CD4-positive, alpha-beta T cell treated with Interleukin-1 beta for 1 hour (primary cell): ENCODE measurements at regions not wholly inside any gene's neighbourhood (a gene's known extent, or its start where the extent isn't known, plus 50 kb on each side); places are given as distances from the start of the nearest gene placed in this dataset.
"Not testable (repeated sequence)": the region's sequence is repeated elsewhere in the genome, so short reads cannot be mapped to it uniquely, and the experiment has no call there.

Experiments
- DNase-seq, 2 donors: peaks; one replicate each; pipeline ENCODE4 v3.0.0-alpha.2; 2020 to 2022

DNA sequence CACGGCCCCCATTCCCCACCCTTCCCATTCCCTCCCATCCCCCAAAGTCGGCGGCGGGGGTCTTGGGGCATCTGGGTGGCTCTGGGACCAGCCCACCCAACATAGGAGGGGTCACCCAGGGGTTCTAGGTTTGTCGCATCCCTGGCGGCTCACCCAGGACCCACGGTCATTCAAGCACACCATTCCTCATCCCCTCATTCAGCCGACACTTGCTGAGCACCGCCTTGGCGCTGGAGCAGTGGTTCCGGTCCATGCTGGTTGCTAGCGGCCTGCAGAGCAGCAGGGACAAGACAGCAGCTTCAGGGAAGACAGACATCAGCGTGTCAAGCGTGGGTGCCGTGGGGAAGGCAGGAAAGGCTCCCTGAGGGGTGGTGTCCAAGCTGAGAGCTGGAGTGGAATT is 50.5 kb upstream of the OTOS start:
- no peak for DNase-seq

- no peak for DNase-seq
Observed at GRCh38 chr2:240192661-240193060, 52.2 kb upstream of the OTOS start.

DNA sequence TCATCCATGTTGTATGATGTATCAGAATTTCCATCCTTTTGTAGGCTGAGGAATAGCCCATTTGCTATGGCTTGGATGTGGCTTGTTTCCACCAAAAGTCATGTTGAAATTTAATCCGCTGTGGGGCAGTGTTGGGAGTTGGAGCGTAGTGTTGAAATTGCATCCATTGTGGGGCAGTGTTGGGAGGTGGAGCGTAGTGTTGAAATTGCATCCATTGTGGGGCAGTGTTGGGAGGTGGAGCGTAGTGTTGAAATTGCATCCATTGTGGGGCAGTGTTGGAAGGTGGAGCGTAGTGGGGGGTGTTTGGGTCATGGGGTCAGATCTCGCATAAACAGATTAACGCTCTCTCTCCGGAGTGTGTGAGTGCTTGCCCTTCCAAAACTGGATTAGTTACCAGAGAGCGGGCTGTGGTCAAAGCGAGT is 53.9 kb upstream of the OTOS start:
- not testable (repeated sequence) for DNase-seq

GRCh38 chr2:240195316-240195861 is 54.9 kb upstream of the OTOS start:
- no peak for DNase-seq

DNA sequence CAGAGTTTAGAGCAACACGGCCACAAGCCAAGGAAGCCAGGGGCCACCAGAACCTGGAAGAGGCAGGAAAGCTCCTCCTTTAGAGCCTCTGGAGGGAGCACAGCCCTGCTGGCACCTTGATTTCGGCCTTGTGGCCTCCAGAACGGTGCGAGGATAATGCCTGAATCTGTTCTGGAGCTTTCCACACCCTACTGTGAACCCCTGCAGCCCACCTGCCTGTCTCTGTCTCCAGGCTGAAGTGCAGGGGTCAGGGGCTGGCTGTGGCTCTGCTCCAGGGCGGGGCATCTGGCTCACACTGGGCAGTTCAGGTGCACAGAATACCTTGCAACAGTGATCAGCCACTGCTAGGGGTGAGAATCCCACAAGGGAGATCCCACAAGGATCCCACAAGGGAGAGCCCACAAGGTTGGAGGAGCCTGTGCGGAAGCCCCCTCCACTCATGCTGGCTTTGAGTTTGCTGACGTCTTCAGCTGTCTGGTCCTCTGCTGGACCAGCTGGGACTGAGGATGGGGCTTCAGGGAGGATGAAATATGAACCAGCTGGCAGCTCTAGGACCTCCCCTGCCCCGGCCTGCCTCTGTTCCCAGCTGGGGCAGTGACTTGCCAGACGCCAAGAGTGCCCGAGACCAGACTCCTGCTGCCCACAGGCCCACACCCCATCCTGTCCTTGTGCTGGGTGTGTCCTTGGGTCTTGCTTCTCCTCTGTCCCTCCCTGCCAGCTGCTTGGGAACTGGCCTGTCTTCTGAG is 56.4 kb upstream of the OTOS start:
- DNase-seq = no peak

DNA sequence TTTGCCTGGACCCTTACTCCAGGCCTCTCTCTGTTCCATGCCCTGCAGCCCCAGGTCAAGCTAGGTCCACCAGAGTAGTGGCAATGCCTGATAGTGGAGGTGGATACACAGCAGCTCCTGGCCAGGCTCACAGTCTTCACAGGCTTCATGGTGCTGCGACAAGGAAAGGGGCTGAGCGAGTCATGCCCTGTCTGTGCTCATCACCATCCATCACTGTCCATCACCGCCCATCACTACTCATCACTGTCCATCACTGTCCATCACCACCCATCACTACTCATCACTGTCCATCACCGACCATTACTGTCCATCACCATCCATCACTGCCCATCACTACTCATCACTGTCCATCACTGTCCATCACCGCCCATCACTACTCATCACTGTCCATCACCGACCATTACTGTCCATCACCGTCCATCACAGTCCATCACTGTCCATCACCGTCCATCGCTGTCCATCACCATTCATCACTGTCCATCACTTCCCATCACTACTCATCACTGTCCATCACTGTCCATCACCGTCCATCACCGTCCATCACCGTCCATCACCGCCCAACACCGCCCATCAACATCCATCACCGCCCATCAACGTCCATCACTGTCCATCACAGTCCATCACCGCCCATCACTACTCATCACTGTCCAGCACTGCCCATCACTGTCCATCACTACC is 57.1 kb upstream of the OTOS start:
- no peak for DNase-seq

GRCh38 chr2:240198226-240198625 is 57.8 kb upstream of the OTOS start:
- DNase-seq = no peak

DNA sequence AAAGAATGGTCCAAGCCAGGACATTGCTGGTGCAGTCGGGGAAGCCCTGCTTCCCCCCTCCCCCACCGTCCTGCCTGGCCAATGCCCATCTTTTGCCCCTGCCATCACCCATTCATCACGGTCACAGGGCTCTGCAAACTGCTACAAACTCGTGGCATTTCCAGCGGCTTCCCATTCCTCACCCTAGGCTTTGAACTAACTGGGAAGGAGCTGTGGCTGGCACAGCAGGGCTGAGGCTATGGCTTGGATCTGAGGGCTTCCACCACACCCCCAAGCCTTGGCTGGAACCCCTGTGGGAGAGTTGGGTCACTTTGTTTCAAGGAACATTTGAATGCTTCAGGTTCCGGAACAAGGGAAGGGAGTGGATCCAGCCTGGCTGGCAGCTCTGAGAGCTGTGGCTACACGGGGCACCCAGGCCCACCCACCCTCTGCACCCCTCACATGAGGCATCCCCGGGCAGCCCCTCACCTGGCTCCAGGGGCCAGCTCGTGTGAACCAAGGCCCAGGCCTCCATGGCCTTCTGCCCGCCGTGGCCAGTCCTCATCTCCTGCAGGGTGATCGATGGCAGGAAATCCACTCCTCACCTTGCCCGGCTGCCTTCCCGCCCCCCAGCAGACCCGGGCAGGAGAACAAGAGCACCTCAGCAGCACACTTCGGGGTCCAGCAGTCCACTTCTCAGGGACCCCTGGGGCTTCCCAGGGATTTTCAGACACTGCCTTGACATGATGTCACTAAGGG is 58.8 kb upstream of the OTOS start:
- DNase-seq = no peak

- no peak for DNase-seq
Observed at GRCh38 chr2:240200230-240201051, 60.0 kb upstream of the OTOS start.

DNA sequence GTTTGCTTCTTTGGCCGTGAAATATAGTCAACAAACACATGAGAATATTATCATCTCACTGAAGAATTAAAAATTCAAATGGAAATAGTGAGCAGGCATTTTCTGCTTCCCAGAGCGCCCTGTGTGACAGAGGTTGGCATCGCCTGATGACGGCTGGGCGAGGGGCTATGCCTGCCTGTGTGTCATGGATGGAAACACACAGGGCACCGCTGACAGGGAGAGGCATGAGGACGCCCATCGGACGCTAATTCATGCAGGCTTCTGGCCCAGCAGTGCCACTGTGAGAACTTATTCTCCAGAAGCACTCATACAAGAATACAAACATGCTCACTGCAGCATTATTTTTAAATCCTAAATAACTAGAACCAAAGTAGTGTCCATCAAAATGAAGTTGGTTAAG is 61.4 kb upstream of the OTOS start:
- no peak for DNase-seq

- no peak for DNase-seq
Observed at GRCh38 chr2:240202586-240202985, 62.1 kb upstream of the OTOS start.

DNA sequence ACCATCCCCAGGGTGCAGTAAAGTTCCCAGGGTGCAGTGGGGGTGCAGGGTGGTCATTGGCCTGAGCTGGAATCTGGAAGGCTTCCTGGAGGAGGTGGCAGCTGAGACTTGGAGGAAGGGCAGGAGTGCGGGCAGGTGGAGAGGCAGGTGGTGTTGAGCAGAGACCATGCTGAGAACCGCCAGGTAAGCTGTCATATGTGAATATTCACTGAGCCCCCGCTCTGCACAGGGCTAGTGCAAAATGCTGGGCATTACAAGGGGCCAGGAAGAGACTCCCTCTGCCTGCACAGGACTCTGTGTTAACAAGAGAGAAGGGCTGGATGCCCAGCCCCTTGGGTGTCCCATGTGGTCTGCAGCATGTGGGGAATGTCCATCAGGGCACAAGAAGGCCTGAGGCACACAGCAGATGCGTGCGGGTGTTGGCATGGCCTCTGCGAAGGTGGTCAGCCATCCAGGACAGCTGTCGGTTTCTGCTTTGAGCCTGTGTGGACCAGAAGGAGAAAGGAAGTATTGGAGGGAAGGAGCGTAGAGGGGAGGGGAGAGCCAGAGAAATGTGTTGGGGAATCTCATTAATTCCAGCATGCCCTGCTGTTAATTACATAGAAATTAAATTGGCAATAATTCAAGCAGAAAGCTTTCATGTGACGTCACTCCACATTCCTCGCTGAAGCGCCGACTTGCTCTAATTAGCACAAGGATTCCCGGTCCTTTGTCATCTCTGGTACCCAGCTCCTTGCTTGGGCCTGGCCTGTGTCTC is 62.8 kb upstream of the OTOS start:
- DNase-seq = no peak

- DNase-seq = no peak
Observed at GRCh38 chr2:240203788-240204270, 63.4 kb upstream of the OTOS start.

DNA sequence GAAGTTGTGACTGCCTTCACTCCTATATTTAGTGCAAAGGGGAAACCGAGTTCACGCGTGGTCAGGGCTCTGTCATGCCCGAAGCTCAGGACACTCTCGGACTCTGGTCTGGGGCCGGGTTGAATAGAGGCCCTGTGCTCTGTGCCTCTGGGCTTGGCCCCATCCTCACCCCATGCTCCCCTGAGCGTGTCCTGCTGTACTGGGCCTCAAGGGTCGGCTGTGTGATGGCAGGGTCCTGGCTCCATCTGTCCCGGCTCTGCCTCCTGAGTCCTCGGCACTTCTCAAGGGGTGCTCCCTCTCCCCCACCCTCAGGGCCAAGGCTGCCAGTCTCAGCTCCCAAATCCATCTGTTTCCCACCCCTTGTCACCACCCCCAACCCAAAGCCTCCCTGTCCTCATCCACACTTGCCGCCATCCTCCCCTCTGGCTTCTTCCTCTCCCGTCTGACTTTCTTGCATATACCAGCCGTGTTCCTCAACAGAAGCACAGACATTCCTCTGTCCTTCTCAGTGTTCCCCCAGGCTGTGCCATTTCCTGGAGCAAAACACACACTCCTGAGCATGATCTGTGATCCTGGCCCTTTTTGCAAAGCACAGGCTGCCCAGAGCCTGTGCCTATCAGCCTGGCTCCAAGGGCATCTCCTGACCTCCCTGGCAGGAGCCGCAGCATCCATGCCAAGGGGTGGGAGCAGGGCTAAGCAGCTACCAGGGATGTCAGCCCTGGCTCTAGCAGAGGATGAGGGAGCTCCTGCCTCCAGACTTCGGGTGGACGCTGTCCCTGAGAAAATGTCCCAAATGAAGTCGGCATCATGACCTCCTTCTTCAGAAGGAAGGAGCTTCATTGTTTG is 64.2 kb upstream of the OTOS start:
- no peak for DNase-seq

GRCh38 chr2:240205348-240205747 is 64.9 kb upstream of the OTOS start:
- no peak for DNase-seq

GRCh38 chr2:240205772-240206171 is 65.3 kb upstream of the OTOS start:
- DNase-seq = no peak

DNA sequence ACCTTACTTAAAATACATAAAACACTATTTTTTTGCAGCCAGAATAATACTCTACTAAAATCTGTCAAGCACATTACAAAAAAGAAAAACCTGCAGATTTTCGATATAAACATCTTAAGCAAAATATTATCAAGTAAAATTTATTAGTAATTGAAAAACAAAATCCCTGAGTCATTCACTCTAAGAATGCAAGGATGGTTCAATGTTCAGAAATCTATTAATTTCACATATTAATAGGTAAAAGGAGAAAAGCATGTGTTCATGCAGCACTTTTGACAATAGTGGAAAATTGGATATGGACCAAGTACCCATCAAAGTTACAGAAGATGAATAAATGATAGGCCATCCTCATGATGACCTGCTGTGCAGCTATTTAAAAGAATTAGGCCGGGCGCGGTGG is 66.2 kb upstream of the OTOS start:
- DNase-seq = no peak

DNA sequence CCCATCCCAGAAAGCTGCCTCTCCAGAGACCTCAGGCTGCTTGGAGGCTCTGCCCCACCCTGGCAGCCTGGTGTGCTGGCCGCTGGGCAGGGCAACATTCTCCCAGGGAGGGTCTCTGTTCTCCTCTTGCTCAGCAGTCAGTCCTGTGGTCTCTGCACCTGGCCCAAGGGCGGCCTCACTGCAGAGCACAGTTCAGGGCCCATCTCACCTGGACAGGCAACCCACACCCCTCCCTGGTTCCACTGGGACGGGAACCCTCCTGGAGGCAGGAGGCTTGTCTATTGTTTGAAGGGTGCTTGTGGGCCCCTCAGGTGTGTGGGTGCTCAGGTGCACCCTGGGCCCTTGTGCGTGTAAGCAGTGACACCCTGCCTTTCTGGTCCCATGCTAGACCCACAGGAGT is 67.2 kb upstream of the OTOS start:
- no peak for DNase-seq

GRCh38 chr2:240208096-240208495 is 67.6 kb upstream of the OTOS start:
- no peak for DNase-seq

- no peak for DNase-seq
Observed at GRCh38 chr2:240208631-240209211, 68.3 kb upstream of the OTOS start.
